ENCODE measurements at regions not wholly inside any gene's neighbourhood (a gene's known extent, or its start where the extent isn't known, plus 50 kb on each side); places are given as distances from the start of the nearest gene placed in this dataset.

GRCh38 chr3:105022813-105023212, 343.9 kb upstream of the ALCAM start:
- TF ChIP-seq, protein P1, sequence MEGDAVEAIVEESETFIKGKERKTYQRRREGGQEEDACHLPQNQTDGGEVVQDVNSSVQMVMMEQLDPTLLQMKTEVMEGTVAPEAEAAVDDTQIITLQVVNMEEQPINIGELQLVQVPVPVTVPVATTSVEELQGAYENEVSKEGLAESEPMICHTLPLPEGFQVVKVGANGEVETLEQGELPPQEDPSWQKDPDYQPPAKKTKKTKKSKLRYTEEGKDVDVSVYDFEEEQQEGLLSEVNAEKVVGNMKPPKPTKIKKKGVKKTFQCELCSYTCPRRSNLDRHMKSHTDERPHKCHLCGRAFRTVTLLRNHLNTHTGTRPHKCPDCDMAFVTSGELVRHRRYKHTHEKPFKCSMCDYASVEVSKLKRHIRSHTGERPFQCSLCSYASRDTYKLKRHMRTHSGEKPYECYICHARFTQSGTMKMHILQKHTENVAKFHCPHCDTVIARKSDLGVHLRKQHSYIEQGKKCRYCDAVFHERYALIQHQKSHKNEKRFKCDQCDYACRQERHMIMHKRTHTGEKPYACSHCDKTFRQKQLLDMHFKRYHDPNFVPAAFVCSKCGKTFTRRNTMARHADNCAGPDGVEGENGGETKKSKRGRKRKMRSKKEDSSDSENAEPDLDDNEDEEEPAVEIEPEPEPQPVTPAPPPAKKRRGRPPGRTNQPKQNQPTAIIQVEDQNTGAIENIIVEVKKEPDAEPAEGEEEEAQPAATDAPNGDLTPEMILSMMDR (IDR thresholded peaks at IDR 0.05), result no peak
- no peak for TF ChIP-seq POLR2A (IDR thresholded peaks at IDR 0.05)
